HG03460 (cell line): ENCODE measurements at regions not wholly inside any gene's neighbourhood (a gene's known extent, or its start where the extent isn't known, plus 50 kb on each side); places are given as distances from the start of the nearest gene placed in this dataset.

ENCODE experiments used
- ATAC-seq: cut with Tn5 transposase; IDR thresholded peaks from one replicate; pipeline ENCODE4 v1.9.1; 2021; ENCODE audit not compliant: unreplicated experiment

DNA sequence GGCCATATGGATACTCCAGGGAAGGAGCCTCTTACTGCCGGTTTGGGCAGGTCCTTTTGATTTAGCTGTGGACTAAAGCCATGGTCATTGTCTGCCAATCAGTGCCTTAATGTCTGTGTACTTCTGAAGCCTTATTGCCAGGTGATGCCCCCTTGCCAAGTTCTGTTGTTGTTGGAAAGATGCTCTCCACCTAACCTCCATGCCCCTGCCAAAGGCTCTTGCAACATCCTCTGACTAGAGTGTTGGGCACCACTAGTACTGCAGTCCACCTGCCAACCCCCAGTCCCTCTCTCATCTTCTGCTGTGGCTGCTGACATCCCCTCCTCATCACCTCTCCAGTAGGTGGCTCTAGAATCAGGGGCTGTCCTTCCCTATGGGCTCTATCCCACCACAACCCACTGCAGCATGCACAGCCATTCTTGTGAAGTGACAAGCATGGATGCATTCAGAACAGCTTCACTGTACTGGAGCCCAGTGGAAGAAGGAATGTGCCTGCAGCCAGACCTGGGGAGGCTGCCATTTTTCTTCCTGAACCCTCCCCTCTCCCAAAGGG lies 375.3 kb upstream of the CDH5 start:
- no peak for ATAC-seq

- no peak for ATAC-seq
These were observed 376.5 kb upstream of the CDH5 start for GRCh38 chr16:65989861-65990604.

DNA sequence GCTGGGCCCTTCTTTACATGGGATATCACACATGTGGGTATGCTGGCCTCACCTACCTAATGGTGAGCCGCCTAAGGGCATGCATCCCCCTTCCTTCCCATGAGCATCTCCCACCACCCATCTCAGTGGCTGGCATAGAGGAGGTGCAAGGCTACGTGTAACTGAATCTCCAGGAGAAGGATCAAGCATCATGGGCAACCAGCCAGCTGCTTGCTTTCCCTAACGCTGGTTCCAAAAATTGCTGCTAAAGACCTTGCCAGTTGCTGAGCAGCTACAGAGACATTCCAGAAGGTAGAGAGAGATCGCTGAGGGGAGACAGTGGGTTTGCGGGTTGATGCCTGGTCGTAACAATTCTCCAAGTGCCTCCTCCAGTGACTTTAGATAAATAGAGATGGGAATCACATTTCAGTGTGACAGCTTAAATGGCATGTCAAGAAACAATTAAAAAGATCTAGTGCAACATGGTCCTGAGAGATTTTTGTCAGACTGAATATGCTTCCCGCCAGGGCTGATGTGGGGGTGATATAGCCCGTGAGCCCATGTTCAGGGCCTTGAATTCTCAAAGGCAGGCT lies 378.4 kb upstream of the CDH5 start:
- ATAC-seq: no peak

GRCh38 chr16:65984296-65984695 lies 382.2 kb upstream of the CDH5 start:
- ATAC-seq: no peak

DNA sequence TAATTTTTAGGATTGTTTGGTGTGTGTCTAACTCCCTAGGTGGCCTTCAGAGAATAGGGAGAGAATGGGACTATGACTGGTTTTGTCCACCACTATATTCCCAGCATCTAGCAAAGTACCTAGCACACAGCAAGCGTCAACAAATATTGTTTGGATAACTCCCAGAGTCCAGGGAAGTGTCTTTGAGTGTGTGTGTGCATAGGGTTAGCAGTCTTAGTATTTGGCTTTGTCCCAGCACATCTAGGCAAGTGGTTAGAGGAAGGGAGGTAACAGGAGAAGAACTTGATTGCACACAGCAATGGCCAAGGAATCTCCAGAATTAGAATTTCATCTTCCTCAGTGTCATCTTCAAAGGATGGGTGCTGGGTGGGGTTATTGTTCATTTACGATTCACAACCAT lies 385.4 kb upstream of the CDH5 start:
- no peak for ATAC-seq

- no peak for ATAC-seq
These were observed 391.3 kb upstream of the CDH5 start for GRCh38 chr16:65975049-65975708.

DNA sequence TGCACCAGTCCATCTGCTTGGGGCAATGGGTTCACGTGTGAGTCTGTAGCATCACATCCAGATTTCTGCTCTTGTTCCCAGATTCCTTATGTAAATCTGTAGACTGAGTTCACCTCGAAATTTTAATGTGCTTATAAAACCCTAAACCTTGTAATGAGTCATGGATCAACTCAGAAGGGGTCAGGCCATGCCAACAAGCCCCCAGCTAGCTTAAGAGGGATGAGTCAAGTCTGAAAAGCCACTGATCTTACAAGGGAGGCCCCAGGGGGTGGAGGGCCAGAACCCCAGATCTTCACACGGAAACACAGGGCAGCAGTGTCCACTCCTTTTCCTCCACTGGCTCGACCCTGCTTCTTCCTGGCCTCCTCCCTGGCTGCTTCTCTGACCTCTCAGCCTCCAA lies 399.1 kb upstream of the CDH5 start:
- no peak for ATAC-seq

- ATAC-seq: no peak
These were observed 400.9 kb upstream of the CDH5 start for GRCh38 chr16:65965628-65966027.

DNA sequence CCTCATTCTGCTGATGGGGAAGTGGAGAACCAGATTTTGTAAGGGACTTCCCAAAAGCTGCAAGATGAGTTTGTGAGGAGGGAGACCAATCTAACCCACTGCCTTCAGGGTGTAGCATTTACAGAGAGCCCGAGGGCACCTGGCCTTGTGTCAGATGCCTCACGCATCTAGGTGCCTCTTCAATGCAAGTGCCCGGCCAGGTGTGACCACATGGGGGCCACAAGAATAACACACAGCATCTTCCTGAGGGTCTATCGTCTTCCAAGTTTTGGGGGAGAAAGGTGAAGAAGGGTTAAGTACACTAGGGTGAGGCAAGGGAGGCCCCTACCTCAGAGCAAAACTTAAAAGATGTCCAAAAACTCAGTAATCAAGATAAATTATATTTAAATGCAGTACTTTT lies 401.7 kb upstream of the CDH5 start:
- ATAC-seq: no peak

DNA sequence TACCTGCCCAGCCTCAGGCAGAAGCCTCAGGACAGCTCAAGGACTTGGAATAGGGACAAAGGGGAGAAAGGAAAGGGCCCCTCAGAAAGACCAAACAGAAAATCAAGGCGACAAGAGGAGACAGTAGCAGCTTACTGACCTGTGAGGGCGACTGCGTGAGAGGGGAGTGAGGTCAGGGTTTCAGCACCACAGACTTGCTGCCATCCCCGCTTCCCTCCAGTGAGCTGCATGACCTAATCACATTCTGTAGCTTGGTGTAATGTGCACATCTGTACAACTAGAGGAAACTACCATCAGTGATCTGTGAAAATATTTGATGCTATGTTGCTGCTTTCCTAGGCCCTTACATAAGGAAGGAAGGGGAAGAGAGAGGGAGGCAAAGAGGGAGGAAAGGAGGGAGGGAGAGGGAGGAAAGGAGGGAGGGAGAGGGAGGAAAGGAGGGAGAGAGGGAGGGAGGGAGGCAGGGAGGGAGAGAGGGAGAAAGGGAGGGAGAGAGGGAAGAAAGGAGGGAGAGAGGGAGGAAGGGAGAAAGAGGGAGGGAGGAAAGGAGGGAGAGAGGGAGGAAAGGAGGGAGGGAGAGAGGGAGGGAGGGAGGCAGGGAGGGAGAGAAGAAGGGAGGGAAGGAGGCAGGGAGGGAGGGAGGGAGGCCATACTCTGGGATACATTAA lies 404.9 kb upstream of the CDH5 start:
- ATAC-seq: no peak

GRCh38 chr16:65959983-65960382 lies 406.5 kb upstream of the CDH5 start:
- no peak for ATAC-seq

DNA sequence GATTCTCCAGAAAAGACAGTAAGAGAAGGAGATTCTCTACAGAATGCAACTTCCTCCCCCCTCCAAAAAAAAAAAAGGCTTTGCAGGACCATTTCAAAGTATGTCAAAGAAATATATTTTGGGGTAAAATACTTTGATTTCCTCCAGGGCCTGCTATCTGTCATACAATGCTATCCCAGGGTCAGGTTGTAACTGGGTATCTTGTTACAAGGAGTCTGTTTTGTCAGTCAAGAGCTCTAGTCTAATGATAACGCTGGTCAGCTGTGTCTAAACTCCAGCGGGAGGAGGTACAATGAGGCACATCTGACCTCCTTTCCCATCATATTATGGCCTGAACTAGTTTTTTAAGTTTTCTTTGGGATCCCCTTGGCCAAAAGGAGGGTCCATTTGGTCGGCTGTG lies 408.4 kb upstream of the CDH5 start:
- ATAC-seq: no peak

DNA sequence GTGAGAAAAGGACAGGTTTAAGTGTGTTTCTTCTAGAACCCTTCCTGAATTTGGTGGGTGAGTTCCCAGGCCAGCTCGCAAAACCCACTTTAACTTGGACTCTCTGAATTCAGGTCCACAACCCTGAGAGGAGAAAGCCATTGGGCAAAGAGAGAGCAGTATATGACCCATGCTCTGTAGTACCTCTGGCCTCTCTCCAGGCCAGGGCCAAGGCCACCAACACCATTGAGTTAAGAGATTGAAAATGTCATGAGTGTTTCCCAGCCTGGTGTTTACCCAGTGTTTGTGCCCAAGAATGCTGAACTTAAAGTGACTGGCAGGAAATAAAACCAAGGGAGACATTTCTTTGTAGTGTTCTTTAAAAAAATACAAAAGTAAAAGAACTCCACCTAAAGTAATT lies 410.4 kb upstream of the CDH5 start:
- no peak for ATAC-seq

- ATAC-seq: no peak
These were observed 412.0 kb upstream of the CDH5 start for GRCh38 chr16:65954446-65954845.

DNA sequence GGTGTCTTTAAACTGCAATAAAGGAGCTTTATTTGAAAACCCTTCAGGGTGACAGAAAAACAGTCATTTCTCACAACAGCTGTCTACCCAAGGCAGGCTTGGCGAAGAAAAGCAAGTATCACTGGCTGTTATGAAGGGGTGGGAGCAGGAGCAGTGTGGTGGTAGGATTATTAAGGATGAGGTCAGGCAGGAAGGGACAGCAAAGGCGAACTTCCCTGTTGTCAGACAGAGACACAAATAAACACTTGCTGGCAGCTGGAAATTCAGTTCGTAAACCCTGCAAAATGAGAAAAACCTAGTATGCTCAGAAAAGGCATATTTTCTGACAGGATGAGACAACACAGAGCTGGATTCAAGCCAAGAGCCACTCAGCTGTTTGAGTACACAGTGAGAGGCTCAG lies 416.3 kb upstream of the CDH5 start:
- ATAC-seq: no peak

GRCh38 chr16:65948361-65948760 lies 418.1 kb upstream of the CDH5 start:
- no peak for ATAC-seq

DNA sequence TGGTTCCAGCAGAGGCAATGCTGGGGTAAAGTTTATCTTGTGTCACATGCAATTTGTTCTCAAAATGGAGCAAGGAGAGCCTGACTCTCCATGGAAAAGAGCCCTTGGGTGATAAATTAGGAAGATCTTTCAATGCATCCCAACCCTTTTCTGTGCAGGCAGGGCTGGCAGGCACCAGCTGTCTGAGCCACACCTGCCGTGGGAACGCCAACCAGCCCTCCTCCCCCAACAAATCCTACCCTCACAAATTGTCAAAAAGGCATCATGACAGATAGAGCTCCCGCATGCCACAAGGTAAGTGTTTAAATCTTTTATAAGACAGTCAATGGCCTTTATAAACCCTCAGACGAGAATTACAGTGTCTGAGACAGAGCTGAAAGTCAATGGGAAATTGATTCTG lies 418.5 kb upstream of the CDH5 start:
- ATAC-seq: no peak

- no peak for ATAC-seq
These were observed 421.0 kb upstream of the CDH5 start for GRCh38 chr16:65945493-65945892.

DNA sequence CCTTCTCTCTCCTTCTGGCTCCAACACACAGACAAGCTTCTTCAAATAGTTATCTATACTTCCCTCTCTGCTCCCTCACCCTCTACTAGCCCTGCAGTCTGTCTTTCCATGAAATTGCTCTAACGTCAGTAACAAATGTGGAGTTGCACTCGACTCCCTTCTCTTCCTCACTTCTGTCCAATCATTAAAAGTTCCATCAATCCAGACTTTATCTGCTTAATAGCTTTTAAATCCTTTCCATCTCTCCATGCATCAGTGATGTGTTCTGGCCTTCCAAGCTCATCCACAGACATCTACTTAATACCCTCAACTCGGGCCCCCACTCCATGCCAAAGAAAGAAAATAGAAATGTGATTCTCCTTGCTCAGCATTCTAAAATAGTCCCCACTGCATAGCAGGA lies 422.1 kb upstream of the CDH5 start:
- no peak for ATAC-seq

DNA sequence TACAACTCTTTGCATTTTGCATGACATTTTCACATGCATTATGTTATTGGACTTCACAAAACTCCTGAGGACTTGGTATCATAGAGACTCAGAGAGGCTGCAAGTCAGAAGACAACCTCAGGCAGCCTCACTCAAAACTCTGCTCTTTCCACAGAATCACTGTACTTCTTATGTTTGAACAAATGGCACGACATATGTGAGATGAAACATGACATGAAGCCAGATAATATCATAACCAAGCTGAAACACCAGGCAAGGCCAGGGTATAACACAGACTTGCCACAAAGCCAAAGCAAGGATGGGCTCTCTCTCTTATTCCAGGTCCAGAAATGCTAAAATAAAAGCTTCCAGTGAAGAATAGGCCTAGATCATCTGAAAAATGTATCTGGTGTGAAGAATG lies 425.8 kb upstream of the CDH5 start:
- ATAC-seq: no peak

DNA sequence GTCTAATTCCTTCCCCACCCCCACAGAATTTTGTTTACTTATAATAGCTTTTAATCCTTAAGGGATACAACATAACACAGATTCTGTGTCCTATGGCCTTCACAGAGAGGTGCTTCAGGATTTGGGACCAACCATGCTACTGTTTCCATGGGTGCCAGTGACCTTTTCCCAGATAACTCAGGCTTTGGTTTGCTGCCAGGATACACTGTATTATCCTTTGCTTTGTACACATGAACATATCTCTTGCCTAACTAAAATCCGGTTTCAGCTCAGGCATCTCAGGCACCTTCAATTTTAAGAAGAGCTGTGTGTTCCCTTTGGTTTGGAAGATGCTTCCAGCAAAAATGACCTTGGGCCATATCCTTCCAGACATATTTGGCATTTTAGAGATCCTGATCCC lies 428.4 kb upstream of the CDH5 start:
- ATAC-seq: no peak

- no peak for ATAC-seq
These were observed 429.0 kb upstream of the CDH5 start for GRCh38 chr16:65937455-65937854.
